OCI-LY3 (cell line): ENCODE measurements at regions not wholly inside any gene's neighbourhood (a gene's known extent, or its start where the extent isn't known, plus 50 kb on each side); places are given as distances from the start of the nearest gene placed in this dataset.

Experiments
- CTCF ChIP-seq: fragments of 200-600, 300-600 bp; sonication (generic); IDR thresholded peaks from 2 replicates; pipeline ENCODE4 v1.5.1; 2014; ENCODE audit warnings: antibody characterized with exemption, low read length, low read depth
- EZH2phosphoT487 ChIP-seq: fragments of 200-600 bp; shearing (Covaris generic); IDR thresholded peaks from 2 replicates; pipeline ENCODE4 v1.6.1; 2018; ENCODE audit warnings: antibody characterized with exemption, mixed run types, low read depth

- TF ChIP-seq EZH2phosphoT487 = no peak
- TF ChIP-seq CTCF = no peak
These were observed 1612.3 kb upstream of the PRR20A start for GRCh38 chr13:55528434-55528833.
